ENCODE measurements at regions not wholly inside any gene's neighbourhood (a gene's known extent, or its start where the extent isn't known, plus 50 kb on each side); places are given as distances from the start of the nearest gene placed in this dataset.

DNA sequence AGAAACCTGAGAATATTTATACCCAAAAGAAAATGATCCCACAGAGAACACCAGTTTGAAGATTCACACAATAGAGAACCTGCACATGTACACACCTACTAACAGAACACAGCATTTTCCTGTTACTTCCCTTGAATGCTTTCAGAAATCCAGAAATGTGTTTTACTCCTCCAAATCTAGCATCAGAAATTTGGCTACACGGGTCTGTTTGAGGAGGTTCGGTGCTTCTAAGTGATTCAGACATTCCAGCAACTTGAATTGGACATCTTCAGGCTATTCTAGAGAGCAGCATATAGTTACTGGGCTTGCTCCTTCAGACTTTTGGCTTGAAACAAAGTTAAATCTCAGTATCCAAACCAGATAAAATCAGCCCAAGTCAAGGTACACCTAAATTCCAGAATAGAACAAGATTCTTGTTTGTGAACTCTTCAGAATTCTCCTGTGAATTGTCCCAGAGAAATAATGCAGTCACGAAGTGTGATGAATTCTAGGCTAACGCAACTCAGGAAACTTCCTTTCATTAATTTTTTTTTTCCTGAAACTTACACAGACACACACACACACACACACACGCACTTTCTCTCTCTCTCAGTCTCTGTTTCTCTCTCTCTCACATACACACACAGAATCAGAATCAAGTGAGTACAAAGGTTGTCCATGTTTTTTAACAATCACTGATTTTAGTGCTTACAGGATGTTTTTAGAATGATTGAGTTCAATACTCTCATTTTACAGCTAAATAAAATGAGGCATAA, 278.4 kb upstream of the SNX7 start:
- DNase-seq (ENCODE audit: low read depth in 2 of 2), result no peak

GRCh38 chr1:98382586-98382985, 278.9 kb upstream of the SNX7 start:
- no peak for DNase-seq (ENCODE audit: low read depth in 2 of 2)

DNA sequence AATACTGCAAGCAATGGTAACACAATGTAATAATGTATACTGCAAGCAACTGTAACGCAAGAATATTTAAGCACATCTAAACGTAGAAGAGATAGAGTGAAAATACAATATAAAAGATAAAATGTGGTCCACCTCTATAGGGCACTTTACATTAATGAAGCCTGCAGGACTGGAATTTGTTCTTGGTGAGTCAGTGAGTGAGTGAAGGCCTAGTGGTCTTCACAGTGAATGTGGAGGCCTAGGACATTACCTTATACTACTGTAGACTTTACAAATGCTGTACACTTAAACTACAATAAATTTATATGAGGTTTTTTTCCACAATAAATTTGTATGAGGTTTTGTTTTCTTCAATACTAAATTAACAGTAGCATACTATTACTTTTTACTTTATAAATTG, 287.4 kb upstream of the SNX7 start:
- DNase-seq (ENCODE audit: low read depth in 2 of 2), result no peak

GRCh38 chr1:98373056-98373455, 288.5 kb upstream of the SNX7 start:
- DNase-seq (ENCODE audit: low read depth in 2 of 2), result no peak

- no peak for DNase-seq (ENCODE audit: low read depth in 2 of 2)
These were observed 289.8 kb upstream of the SNX7 start for GRCh38 chr1:98371764-98372163.

- no peak for DNase-seq (ENCODE audit: low read depth in 2 of 2)
These were observed 292.1 kb upstream of the SNX7 start for GRCh38 chr1:98369463-98369862.

DNA sequence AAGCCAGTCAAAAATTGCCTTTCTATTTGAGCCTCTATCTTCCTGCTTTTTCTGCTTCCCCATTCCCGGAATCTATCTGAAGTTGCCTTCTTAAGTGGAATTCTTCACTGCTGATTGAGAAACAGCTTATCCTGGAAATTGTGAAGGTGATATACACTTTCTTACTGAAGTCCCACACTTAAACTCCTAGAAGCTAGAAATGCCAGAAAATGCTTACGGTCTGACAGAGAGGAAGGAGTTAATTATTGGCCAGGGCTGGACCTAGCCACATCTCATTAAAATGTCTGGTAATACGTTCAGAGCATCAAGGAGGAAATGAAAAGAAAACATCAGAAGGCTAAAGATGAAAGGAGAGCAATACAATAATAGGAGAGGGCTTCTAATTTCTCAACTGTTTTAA, 292.5 kb upstream of the SNX7 start:
- no peak for DNase-seq (ENCODE audit: low read depth in 2 of 2)

GRCh38 chr1:98367426-98367825, 294.1 kb upstream of the SNX7 start:
- DNase-seq (ENCODE audit: low read depth in 2 of 2), result no peak

GRCh38 chr1:98366343-98366742, 295.2 kb upstream of the SNX7 start:
- no peak for DNase-seq (ENCODE audit: low read depth in 2 of 2)

DNA sequence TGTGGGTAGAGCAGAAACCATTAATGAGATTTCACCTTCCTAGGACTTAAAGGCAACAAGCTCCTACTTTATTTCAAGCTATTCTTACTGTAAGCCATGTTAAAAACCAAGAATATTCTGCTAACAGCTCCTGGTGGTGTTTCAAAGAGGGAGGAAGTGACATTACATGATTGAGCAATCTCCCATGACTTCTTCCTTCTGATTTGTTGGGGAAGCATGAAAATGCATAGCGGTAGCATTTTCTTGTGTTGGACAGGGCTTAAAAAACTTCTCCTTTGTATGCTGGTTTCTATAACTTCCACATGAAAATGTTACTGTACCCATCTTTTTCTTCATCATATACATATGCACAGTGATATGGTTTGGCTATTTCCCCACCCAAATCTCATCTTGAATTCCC, 297.0 kb upstream of the SNX7 start:
- no peak for DNase-seq (ENCODE audit: low read depth in 2 of 2)

- DNase-seq (ENCODE audit: low read depth in 2 of 2), result no peak
These were observed 300.7 kb upstream of the SNX7 start for GRCh38 chr1:98360864-98361263.

- no peak for DNase-seq (ENCODE audit: low read depth in 2 of 2)
These were observed 305.7 kb upstream of the SNX7 start for GRCh38 chr1:98355656-98356383.

GRCh38 chr1:98352378-98352777, 309.1 kb upstream of the SNX7 start:
- DNase-seq (ENCODE audit: low read depth in 2 of 2), result no peak

- no peak for DNase-seq (ENCODE audit: low read depth in 2 of 2)
These were observed 310.0 kb upstream of the SNX7 start for GRCh38 chr1:98351561-98351960.

- DNase-seq (ENCODE audit: low read depth in 2 of 2), result no peak
These were observed 316.1 kb upstream of the SNX7 start for GRCh38 chr1:98345417-98345816.

DNA sequence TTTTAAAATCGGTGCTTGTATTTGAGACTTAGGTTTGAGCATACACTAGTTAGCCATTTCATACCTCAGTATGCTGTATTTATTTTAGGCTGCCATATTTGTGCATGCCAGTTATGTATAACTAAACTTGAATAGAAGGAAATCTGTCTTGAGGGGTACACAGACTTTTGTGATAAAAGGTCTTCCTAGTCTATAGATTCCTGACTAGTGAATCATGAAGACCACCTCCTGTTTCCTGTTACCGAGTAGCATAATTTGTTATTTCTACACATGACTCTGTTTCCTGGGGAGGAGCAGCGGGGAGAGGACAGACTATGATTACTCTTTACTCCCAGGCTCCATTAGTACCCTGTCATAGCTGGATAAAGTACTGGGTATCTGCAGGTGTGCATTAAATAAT, 316.8 kb upstream of the SNX7 start:
- no peak for DNase-seq (ENCODE audit: low read depth in 2 of 2)

DNA sequence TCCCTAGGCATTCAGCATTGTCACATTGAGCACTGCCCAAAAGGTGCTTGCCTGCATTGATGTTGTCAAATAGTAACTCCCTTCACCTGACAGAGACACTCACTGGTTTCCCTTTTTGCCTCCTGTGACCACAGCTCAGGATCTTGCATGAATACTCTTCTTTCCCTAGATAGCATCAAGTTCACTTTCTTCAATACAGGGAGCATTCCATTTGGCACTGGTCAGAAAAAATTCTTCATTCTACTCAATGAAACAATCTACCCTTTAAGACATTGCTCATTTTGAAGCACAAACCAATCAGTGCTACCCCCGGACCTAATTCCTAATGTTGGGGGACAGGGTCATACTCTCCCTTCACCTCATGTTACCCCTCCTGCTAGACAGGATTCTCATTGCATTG, 319.0 kb upstream of the SNX7 start:
- DNase-seq (ENCODE audit: low read depth in 2 of 2), result no peak

DNA sequence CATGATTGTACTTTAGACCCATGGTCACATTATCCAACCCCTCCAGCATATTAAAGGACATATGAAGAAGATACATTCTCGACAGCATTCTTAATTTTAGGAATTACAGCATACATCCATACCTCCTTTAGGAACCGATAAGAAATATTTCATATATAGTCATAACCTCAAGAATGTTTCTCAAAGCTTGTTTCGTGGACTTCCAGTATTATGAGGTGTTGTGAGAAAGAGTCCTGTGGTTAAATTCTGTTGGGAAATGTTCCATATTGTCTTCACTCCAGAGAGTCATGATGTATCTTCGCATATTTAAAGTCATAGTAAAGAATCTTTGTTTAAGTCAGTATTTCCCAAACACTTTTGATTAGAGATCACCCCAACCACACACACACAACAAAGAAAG, 321.0 kb upstream of the SNX7 start:
- DNase-seq (ENCODE audit: low read depth in 2 of 2), result no peak

- no peak for DNase-seq (ENCODE audit: low read depth in 2 of 2)
These were observed 324.9 kb upstream of the SNX7 start for GRCh38 chr1:98336472-98337083.

DNA sequence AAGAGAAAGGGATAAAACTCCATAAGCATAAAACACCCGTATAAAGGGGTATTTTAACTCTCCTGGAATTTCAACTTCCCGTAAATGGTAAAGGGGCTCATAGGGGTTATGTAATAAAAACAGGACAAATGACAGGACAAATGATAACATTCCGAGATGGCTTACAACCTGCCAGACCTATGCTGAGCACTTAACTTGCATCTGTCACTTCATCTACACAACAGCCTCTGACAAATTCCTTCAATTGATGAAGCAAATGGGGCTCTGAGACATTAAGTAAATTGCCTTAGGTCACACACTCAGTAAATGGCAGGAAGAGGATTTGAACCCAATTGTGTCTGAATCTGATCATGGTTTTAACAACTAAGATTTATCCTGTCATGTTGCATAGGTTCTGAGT, 327.6 kb upstream of the SNX7 start:
- DNase-seq (ENCODE audit: low read depth in 2 of 2), result no peak

DNA sequence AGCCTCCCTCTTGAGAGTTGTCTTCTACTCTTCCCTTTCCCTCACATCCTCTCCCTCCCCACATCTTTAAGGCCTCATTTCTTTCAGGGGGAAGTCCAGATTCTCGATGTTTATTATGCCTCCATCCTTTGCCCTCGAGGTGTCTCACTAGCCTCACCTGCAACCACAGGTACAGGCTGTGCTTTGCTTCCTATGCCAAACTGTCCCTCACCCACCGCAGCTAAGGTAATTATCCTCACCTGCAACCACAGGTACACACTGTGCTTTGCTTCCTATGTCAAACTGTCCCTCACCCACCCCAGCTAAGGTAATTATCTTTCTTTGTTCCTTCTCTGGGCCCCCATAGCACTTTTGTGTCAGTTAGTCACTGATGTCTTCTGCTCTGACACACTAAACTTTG, 328.1 kb upstream of the SNX7 start:
- no peak for DNase-seq (ENCODE audit: low read depth in 2 of 2)

DNA sequence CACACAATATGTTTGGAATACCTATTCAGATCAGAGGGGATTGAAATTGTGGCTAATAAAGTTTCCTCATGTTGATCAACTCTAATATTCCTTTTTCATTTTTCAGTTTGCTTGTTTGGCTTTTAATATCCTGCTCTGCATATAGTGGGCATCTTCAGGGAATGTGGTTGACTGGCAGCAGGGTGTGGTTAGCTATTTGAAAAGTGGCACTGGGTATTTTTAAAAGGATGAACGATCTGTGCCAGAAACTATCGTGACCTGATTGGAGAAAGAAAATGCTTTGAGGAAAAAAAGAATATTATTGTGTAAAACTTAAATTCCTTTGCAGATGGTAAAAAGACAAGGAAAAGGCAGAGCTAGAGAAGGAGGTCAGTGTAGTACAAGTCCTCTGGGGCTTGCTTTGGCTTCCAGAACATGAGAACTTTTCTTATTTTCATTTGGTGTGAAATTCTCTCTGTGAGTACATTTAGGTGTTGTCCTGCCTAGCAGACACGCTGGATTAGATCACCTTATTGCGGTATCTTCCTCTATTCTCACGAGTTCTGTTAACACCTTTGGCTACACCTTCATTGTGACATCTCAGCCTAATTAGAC, 329.7 kb upstream of the SNX7 start:
- DNase-seq (ENCODE audit: low read depth in 2 of 2), result no peak

DNA sequence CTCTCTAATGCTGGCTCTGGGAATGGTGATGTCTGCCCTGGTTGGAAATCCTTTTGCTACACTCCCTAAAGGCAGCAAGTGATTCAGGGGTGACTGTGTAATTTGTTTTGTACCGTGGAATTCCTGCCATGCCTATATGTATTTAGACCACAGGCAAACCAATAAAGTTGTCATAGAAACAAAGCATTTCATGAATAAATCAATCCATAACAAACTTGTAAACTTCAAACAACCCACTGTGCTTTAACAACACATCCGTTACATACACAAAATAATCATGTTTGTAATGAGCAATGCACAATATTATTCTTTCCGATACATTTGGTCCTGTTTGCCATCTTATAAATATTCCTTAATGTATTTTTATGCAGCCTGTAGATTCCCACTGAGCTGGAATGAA, 330.3 kb upstream of the SNX7 start:
- no peak for DNase-seq (ENCODE audit: low read depth in 2 of 2)
